GM18499 (cell line): ENCODE measurements at regions not wholly inside any gene's neighbourhood (a gene's known extent, or its start where the extent isn't known, plus 50 kb on each side); places are given as distances from the start of the nearest gene placed in this dataset.

ENCODE experiments used
- ATAC-seq: cut with Tn5 transposase; IDR thresholded peaks from one replicate; pipeline ENCODE4 v1.9.1; 2021; ENCODE audit warnings: moderate number of reproducible peaks; ENCODE audit not compliant: insufficient read depth, unreplicated experiment

GRCh38 chr5:29089591-29090130 is 2051.3 kb upstream of the CDH9 start:
- ATAC-seq = no peak

DNA sequence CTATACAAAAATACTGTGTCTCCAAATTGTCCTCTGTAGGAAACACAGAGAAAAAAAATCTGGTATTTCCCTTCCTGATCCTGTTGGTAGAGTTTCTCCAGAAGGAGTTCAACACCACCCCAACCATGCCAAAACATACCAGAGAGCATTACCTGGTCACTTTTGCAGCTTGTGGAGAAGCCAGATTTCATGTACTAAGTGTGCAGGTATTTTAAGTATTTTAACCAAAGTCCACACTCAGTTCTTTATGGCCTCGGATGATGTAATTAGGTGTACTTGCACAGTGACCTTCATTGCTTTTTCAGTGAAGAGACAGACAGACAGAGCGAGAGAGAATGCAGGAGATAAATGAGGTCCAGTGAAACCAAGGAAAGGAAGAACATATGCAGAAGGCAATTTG is 2046.8 kb upstream of the CDH9 start:
- no peak for ATAC-seq

- no peak for ATAC-seq
Observed at GRCh38 chr5:29079771-29080170, 2041.4 kb upstream of the CDH9 start.

GRCh38 chr5:29077451-29077850 is 2039.1 kb upstream of the CDH9 start:
- ATAC-seq = no peak

DNA sequence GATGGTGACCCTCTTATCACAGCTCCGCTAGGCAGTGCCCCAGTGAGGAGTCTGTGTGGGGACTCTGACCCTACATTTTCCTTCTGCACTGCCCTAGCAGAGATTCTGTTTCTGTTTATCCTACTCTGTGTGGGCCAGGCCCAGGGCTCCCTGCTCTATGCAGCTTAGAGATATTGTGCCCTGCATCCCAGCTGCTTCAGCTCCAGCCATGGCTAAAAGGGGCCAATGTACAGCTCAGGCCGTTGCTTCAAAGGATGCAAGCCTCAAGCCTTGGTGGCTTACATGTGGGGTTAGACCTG is 2030.7 kb upstream of the CDH9 start:
- ATAC-seq = no peak

- ATAC-seq = no peak
Observed at GRCh38 chr5:29061381-29061780, 2023.0 kb upstream of the CDH9 start.

DNA sequence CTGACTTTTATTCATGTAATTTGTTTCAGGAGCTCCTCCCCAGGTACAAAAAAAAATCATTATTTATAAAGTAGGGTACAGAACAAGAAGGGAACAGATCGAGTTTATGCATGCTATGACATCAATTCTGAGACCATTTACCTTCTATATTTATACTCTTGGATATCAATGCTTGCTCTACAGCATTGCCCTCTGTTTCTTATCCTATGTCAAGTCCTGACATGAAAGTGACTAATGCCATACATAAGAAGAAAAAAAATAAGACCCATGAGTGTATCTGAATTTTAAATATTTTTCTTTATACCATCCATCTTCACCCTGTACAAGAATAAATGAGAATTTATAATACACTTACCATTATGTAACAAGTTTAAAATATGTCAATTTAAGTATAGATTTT is 2016.3 kb upstream of the CDH9 start:
- no peak for ATAC-seq

DNA sequence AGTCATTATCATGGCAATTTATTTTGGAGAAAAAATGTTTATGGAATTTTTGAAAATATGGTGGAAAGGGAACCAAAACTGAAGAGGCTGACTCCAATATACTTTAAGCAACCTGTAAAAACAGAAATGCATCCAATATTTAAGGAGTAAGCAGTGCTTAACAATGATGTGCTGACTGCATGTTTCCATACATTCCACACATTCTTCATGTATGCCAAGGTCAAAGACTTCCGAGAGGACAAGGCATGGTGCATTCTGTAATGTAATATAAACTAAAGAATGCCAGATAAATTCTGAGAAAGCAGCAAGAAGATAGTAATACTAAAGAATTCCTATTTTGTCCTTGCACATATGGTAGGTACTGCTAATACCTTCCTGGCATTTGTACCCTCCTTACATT is 2015.9 kb upstream of the CDH9 start:
- no peak for ATAC-seq

- ATAC-seq = no peak
Observed at GRCh38 chr5:29051509-29051908, 2013.1 kb upstream of the CDH9 start.

DNA sequence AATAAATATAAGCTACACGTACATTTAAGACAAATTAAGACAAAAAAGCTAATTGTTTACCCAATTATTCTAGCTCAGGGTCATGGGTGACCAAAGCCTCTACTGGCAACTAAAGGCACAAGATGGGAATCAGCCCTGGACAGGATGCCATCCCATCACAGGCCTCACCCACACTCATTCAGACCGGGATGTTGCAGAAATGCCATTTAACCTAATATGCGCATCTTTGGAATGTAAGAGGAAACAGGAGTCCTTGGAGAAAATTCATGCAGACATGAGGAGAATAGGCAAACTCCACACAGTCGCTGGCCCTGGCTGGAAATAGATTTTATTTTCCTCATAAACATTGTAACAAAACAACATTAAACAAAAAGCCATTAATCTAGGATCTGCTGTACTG is 2003.8 kb upstream of the CDH9 start:
- ATAC-seq = no peak

- ATAC-seq = no peak
Observed at GRCh38 chr5:29040404-29040803, 2002.0 kb upstream of the CDH9 start.

GRCh38 chr5:29039994-29040393 is 2001.6 kb upstream of the CDH9 start:
- no peak for ATAC-seq

DNA sequence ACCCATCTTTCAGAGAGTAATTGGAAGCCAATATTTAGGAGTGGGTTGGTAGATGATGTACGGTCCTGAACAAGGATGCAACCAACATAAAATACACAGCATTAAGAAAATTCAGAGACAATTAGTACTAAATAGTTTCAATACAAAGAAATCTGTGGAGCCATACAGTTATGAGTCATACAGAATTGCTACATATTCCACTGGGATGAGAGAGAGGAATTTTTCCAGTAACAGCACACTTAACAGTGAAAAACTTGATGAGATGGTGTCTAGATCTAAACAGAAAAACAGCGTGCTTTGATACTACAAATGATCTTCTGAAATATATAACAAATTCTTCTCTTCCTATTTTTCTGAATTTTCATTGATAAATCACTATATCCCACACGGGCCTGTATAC is 1999.3 kb upstream of the CDH9 start:
- ATAC-seq = no peak

DNA sequence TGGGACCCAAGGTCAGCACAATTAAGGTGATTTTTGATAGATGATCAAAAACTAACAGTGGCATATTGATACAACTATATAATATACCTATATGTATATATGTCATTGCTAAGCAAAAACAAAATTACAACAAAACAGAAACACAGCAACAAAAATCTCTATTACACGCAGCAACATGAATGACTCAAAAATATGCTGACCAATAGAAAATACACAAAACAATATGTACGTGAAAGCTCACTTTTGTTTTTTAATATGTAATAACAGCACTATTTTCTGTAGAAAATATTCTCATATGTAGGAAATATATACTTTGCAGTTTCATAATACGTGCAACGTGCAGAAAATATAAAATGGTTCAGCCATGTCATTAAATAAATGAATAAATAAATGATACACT is 1985.7 kb upstream of the CDH9 start:
- ATAC-seq = no peak

- ATAC-seq = no peak
Observed at GRCh38 chr5:29023541-29023940, 1985.2 kb upstream of the CDH9 start.

DNA sequence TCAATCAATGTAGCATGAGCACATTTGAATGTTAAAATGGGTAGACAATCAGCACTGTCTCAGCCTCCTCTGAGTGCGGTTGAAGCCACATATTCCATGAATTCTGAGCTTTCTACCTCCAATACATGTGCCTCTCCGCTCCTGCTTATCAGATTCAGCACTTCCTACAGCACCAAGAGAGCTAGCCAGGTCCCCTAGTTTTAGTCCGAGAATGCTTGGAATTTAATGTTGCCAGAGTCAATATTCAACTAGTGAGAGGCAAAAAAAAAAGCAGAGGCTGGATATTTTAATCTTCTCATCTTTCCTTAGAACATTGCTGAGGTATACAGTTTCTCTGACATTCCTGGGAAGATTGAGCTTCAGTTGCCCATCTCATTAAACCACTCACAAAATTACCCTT is 1979.1 kb upstream of the CDH9 start:
- no peak for ATAC-seq

GRCh38 chr5:29016067-29016466 is 1977.7 kb upstream of the CDH9 start:
- ATAC-seq = no peak

- no peak for ATAC-seq
Observed at GRCh38 chr5:29015523-29015922, 1977.1 kb upstream of the CDH9 start.

- no peak for ATAC-seq
Observed at GRCh38 chr5:29005386-29005785, 1967.0 kb upstream of the CDH9 start.

DNA sequence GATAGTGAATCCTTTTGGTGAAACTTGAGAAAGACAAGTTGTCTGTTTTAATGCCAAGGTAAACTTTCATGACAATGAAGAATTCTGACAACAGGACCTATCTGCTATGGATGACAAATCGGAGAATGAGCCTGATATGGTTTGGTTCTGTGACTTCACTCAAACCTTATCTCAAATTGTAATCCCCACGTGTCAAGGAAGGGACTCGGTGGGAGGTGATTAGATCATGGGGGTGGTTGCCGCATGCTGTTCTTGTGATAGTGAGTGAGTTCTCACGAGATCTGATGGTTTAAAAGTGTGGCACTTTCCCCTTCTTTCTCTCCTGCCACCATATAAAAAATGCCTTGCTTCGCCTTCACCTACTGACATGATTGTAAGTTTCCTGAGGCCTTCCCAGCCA is 1964.1 kb upstream of the CDH9 start:
- ATAC-seq = no peak

DNA sequence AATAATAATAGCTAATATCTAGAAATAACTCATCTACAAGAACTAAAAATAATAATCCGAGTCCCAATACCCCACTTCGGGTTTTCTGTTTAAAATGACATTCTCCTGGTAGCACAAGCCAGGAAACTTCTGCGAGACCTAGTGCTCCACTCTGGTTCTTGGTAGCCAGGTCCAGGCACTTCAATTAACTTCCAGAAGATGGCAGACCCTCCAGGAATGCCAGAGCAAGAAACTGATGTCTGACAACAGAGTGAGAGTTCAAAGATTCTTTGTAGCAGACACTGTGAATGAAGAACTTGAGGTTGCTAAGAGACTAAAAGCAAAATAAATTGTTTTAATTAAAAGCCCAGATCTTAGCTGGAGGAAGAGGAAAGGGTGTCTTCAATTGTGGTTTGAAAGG is 1963.3 kb upstream of the CDH9 start:
- ATAC-seq = no peak

DNA sequence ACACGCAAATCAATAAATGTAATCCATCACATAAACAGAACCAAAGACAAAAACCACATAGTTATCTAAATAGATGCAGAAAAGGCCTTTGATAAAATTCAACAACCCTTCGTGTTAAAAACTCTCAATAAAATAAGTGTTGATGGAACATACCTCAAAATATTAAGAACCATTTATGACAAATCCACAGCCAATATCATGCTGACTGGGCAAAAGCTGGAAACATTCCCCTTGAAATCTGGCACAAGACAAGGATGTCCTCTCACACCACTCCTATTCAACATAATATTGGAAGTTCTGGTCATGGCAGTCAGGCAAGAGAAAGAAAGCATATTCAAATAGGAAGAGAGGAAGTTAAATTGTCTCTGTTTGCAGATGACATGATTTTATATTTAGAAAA is 1946.3 kb upstream of the CDH9 start:
- ATAC-seq = no peak

- ATAC-seq = no peak
Observed at GRCh38 chr5:28975508-28975907, 1937.1 kb upstream of the CDH9 start.
